ENCODE measurements at regions not wholly inside any gene's neighbourhood (a gene's known extent, or its start where the extent isn't known, plus 50 kb on each side); places are given as distances from the start of the nearest gene placed in this dataset.

- no peak for TF ChIP-seq TOX (CRISPR knock-in tag; IDR thresholded peaks at IDR 0.05; ENCODE audit: borderline replicate concordance)
- no peak for TF ChIP-seq CREB5 (CRISPR knock-in tag; IDR thresholded peaks at IDR 0.05; ENCODE audit: low read depth)
- no peak for TF ChIP-seq ZFP3 (CRISPR knock-in tag; IDR thresholded peaks at IDR 0.05)
- no peak for ATAC-seq
Measured at GRCh38 chr10:10786109-10787090, 231.3 kb upstream of the CELF2 start.

GRCh38 chr10:10787586-10787985, 230.1 kb upstream of the CELF2 start:
- ATAC-seq = no peak
- TF ChIP-seq SNAI2 (CRISPR knock-in tag; IDR thresholded peaks at IDR 0.05) (no peak), ZFP30 (CRISPR knock-in tag; IDR thresholded peaks at IDR 0.05) (no peak), ARNTL (CRISPR knock-in tag; IDR thresholded peaks at IDR 0.05; ENCODE audit: borderline replicate concordance, low read depth) (no peak), PPARA (CRISPR knock-in tag; IDR thresholded peaks at IDR 0.05; ENCODE audit: borderline replicate concordance) (no peak)

GRCh38 chr10:10788761-10789160, 228.9 kb upstream of the CELF2 start:
- TF ChIP-seq ZFP3 (CRISPR knock-in tag; IDR thresholded peaks at IDR 0.05) (no peak), PPARA (CRISPR knock-in tag; IDR thresholded peaks at IDR 0.05; ENCODE audit: borderline replicate concordance) (no peak), ARNTL (CRISPR knock-in tag; IDR thresholded peaks at IDR 0.05; ENCODE audit: borderline replicate concordance, low read depth) (no peak), BACH2 (CRISPR knock-in tag; IDR thresholded peaks at IDR 0.05; ENCODE audit: borderline replicate concordance) (no peak), PATZ1 (CRISPR knock-in tag; IDR thresholded peaks at IDR 0.05; ENCODE audit: borderline replicate concordance) (no peak), SNAI2 (CRISPR knock-in tag; IDR thresholded peaks at IDR 0.05) (no peak), ZNF8 (CRISPR knock-in tag; IDR thresholded peaks at IDR 0.05) (no peak), ZC3H10 (CRISPR knock-in tag; IDR thresholded peaks at IDR 0.05) (no peak), POU6F1 (CRISPR knock-in tag; IDR thresholded peaks at IDR 0.05; ENCODE audit: borderline replicate concordance, low read depth) (no peak), GLIS3 (CRISPR knock-in tag; IDR thresholded peaks at IDR 0.05) (no peak), ESRRG (CRISPR knock-in tag; IDR thresholded peaks at IDR 0.05) (no peak)
- ATAC-seq = no peak

GRCh38 chr10:10791869-10792268, 225.8 kb upstream of the CELF2 start:
- ATAC-seq = no peak
- TF ChIP-seq RARB (CRISPR knock-in tag; IDR thresholded peaks at IDR 0.05) = no peak
- TF ChIP-seq TSHZ2 (CRISPR knock-in tag; IDR thresholded peaks at IDR 0.05) = no peak
- TF ChIP-seq SNAI2 (CRISPR knock-in tag; IDR thresholded peaks at IDR 0.05) = no peak
- no peak for TF ChIP-seq POU6F1 (CRISPR knock-in tag; IDR thresholded peaks at IDR 0.05; ENCODE audit: borderline replicate concordance, low read depth)
- no peak for TF ChIP-seq CSDC2 (CRISPR knock-in tag; IDR thresholded peaks at IDR 0.05)
- TF ChIP-seq ISL1 (CRISPR knock-in tag; IDR thresholded peaks at IDR 0.05) = no peak
- TF ChIP-seq GLIS3 (CRISPR knock-in tag; IDR thresholded peaks at IDR 0.05) = no peak
- no peak for TF ChIP-seq ZFP30 (CRISPR knock-in tag; IDR thresholded peaks at IDR 0.05)
- no peak for TF ChIP-seq ZNF8 (CRISPR knock-in tag; IDR thresholded peaks at IDR 0.05)
- TF ChIP-seq PPARA (CRISPR knock-in tag; IDR thresholded peaks at IDR 0.05; ENCODE audit: borderline replicate concordance) = no peak
- no peak for TF ChIP-seq TOX (CRISPR knock-in tag; IDR thresholded peaks at IDR 0.05; ENCODE audit: borderline replicate concordance)
- no peak for TF ChIP-seq ARNTL (CRISPR knock-in tag; IDR thresholded peaks at IDR 0.05; ENCODE audit: borderline replicate concordance, low read depth)
- no peak for TF ChIP-seq CREB5 (CRISPR knock-in tag; IDR thresholded peaks at IDR 0.05; ENCODE audit: low read depth)
- TF ChIP-seq OSR1 (CRISPR knock-in tag; IDR thresholded peaks at IDR 0.05) = no peak
- TF ChIP-seq PATZ1 (CRISPR knock-in tag; IDR thresholded peaks at IDR 0.05; ENCODE audit: borderline replicate concordance) = no peak
- TF ChIP-seq ZNF565 (CRISPR knock-in tag; conservative IDR thresholded peaks at IDR 0.05; ENCODE audit: low read depth) = no peak
- no peak for TF ChIP-seq ZFP3 (CRISPR knock-in tag; IDR thresholded peaks at IDR 0.05)
- TF ChIP-seq ZNF70 (CRISPR knock-in tag; IDR thresholded peaks at IDR 0.05) = no peak
